Ovary (tissue), 7 donors: ENCODE measurements at regions not wholly inside any gene's neighbourhood (a gene's known extent, or its start where the extent isn't known, plus 50 kb on each side); places are given as distances from the start of the nearest gene placed in this dataset.
"Not testable (repeated sequence)": the region's sequence is repeated elsewhere in the genome, so short reads cannot be mapped to it uniquely, and the experiment has no call there.

ENCODE experiments used
- DNase-seq, 5 donors: peaks; one replicate each; pipeline ENCODE4 v3.0.0-alpha.2; 2019 to 2020
- H3K27ac ChIP-seq, 2 donors: fragments of 200-600 bp; one replicate each; pipeline versions ENCODE4 v1.5.1 to v1.8.0; 2019 to 2022
- H3K27me3 ChIP-seq: fragments of 200-600 bp; one replicate; pipeline ENCODE4 v1.8.0; 2022
- H3K36me3 ChIP-seq: fragments of 200-600 bp; sonication (generic); one replicate; pipeline ENCODE4 v1.5.1; 2019
- H3K4me1 ChIP-seq: one replicate; pipeline ENCODE4 v1.8.1; 2013; ENCODE audit warnings: mild to moderate bottlenecking, moderate library complexity; ENCODE audit not compliant: insufficient read depth
- H3K4me3 ChIP-seq: fragments of 200-600 bp; sonication (generic); one replicate; pipeline ENCODE4 v1.5.1; 2017
- H3K9me3 ChIP-seq, 2 donors: fragments of 200-600 bp in 1 of 2; sonication (generic) in 1 of 2; one replicate each; pipeline versions ENCODE4 v1.5.1 to v1.8.1; 2013 to 2019; ENCODE audit warnings: mild to moderate bottlenecking in 1 of 2, moderate library complexity in 1 of 2
- EP300 ChIP-seq: sonication (generic); formaldehyde crosslinking; IDR thresholded peaks from one replicate; pipeline ENCODE4 v1.6.1; 2017; ENCODE audit warnings: antibody characterized with exemption
- POLR2A ChIP-seq: fragments of 450-650 bp; IDR thresholded peaks from one replicate; pipeline ENCODE4 v1.6.1; 2017; ENCODE audit warnings: antibody characterized with exemption, mild to moderate bottlenecking, moderate library complexity
- WGBS, 3 donors: extraction: QIAGEN DNeasy Blood & Tissue Kit in 1 of 3; methylation state at CpG; one replicate each; pipeline versions ENCODE4 v1.1.5 to v1.1.7; 2013 to 2017; 5-methylcytosine and 5-hydroxymethylcytosine counted together
- intact Hi-C, 4 donors: fragments of 100-400 bp; cut with DNase I; formaldehyde crosslinking; loops; one replicate each; pipeline versions ENCODE4 v1.11.0 to v1.15.1; 2022 to 2023
- TF ChIP-seq, protein P1 (sequence below), 3 donors: fragments of 450-650 bp in 2 of 3; fragments of 200-600 bp in 1 of 3; IDR thresholded peaks; one replicate each; pipeline versions ENCODE4 v1.5.1 to v1.8.0; 2016 to 2022; ENCODE audit warnings: antibody characterized with exemption in 3 of 3, mild to moderate bottlenecking in 1 of 3
- donor health status: DM: no; HTN: no; CAD: no; lungs with moderate emphysema.
- donor health status: DM: no; HTN: no; CAD: no.
- donor health status: Bipolar disorder and iron deficiency.
- donor health status: DM: no; HTN: no; CAD: no.
- donor health status: DM: yes; HTN: yes; CAD: no.

DNA sequence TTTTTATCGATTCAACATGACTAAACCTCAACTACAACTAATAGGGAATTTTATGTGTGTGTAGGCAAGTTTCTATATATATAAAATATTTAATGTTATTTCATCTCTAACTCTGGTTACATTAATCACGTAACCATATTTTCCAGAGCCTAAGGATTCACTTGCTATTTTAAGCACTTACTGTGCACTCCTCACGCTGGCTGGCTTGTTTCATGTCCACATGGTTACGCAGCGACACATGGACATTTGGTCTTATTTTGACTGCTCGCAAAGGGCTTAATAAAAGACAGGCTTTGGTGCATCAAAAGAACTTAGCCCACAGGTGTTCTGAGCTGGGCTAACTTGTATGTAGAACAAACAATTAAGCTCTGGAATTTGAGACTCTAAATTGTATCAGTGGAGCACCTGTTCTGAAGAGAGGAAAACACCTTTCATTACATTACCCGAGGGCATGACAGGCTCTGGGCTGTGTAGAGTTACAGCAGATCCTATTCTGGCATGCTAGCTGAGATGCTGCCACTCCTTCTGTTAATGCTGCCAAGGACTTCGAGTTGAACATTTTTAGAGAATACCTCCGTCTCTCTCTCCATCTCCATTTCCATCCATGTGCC, 130.0 kb upstream of the NR2F2 start:
- Histone ChIP-seq H3K9me3 (no peaks in the 10 kb centered on the region), H3K4me1 (no peaks in the 10 kb centered on the region), H3K27me3 (no peaks in the 10 kb centered on the region), H3K4me3 (no peak overlapping the region), H3K36me3 (no peaks in the 10 kb centered on the region), H3K27ac (no peak overlapping the region)
- no peak for DNase-seq
- TF ChIP-seq POLR2A (no peak), EP300 (no peak)
- TF ChIP-seq, protein P1, sequence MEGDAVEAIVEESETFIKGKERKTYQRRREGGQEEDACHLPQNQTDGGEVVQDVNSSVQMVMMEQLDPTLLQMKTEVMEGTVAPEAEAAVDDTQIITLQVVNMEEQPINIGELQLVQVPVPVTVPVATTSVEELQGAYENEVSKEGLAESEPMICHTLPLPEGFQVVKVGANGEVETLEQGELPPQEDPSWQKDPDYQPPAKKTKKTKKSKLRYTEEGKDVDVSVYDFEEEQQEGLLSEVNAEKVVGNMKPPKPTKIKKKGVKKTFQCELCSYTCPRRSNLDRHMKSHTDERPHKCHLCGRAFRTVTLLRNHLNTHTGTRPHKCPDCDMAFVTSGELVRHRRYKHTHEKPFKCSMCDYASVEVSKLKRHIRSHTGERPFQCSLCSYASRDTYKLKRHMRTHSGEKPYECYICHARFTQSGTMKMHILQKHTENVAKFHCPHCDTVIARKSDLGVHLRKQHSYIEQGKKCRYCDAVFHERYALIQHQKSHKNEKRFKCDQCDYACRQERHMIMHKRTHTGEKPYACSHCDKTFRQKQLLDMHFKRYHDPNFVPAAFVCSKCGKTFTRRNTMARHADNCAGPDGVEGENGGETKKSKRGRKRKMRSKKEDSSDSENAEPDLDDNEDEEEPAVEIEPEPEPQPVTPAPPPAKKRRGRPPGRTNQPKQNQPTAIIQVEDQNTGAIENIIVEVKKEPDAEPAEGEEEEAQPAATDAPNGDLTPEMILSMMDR (IDR thresholded peaks at IDR 0.05) = no peak
- 89 to 95% (median 92%) methylated on average over 9 of the region's 9 CpGs for WGBS, 3 donors
- intact Hi-C loops = no loop called here

DNA sequence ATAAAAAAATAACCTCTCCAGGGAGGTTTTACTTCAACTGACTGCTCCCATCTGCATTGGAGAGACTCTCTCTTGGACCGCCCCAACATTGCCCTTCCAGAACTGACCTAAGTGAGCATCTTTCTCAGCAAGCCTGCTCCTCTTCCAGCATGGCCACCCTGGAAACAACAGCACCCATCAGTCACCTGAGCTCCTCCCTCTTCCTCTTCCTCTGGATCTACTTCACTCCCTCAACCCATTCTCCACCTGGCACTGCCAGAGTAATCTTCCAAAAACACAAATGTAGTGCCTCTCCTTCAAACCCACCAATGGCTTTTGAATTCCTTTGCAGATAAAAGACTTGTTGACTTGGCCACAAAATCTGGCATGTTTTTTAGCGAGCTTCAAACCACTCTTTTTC, 128.8 kb upstream of the NR2F2 start:
- Histone ChIP-seq H3K4me1 (no peaks in the 10 kb centered on the region), H3K27ac (no peak overlapping the region), H3K9me3 (no peaks in the 10 kb centered on the region), H3K4me3 (no peak overlapping the region), H3K36me3 (no peaks in the 10 kb centered on the region), H3K27me3 (no peaks in the 10 kb centered on the region)
- TF ChIP-seq EP300 = no peak
- TF ChIP-seq, protein P1 (IDR thresholded peaks at IDR 0.05) = no peak
- TF ChIP-seq POLR2A = no peak
- intact Hi-C loops = no loop called here
- WGBS, 3 donors = 91 to 94% (median 94%) methylated on average over 2 of the region's 2 CpGs
- no peak for DNase-seq

DNA sequence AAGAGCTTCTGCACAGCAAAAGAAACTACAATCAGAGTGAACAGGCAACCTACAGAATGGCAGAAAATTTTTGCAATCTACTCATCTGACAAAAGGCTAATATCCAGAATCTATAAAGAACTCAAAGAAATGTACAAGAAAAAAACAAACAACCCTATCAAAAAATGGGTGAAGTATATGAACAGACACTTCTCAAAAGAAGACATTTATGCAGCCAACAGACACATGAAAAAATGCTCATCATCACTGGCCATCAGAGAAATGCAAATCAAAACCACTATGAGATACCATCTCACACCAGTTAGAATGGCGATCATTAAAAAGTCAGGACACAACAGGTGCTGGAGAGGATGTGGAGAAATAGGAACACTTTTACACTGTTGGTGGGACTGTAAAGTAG, 124.9 kb upstream of the NR2F2 start:
- H3K4me3 ChIP-seq, DNase-seq, H3K36me3 ChIP-seq, intact Hi-C loops, H3K27ac ChIP-seq, H3K9me3 ChIP-seq, H3K4me1 ChIP-seq, H3K27me3 ChIP-seq: not testable (repeated sequence)
- WGBS, 3 donors = 96 to 100% (median 100%) methylated on average over 1 of the region's 1 CpG

DNA sequence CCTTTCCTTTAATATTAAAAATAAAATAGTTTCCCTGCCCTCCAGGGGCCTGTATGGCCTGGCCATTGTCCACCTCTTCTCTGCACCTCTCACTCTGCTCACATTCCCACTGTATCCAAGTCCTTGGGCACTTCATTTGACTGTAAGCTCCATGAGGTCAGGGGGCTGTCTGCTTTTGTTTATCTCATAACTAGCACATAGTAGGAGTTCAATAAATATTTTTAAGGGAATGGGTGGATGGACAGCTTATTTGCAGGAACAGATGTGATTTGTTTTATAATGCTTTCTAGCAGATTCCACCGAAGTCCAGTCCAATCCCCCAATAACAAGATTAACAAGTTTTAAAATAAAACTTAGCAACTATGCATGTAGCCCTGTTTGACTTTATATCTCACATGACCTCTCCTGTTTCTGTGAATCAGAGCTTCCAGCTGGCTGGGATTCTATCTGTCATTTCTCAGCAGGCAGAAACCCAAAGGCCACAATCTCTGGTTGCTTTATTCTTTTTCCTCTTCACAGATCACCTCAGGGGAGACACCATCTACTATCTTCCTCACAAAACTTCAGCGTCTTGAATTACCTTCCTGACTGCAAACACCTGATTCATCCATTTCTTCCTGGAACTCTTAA, 123.0 kb upstream of the NR2F2 start:
- Histone ChIP-seq H3K27ac (no peak overlapping the region), H3K9me3 (no peaks in the 10 kb centered on the region), H3K36me3 (no peaks in the 10 kb centered on the region), H3K4me3 (no peak overlapping the region), H3K27me3 (no peaks in the 10 kb centered on the region), H3K4me1 (no peaks in the 10 kb centered on the region)
- TF ChIP-seq POLR2A = no peak
- TF ChIP-seq EP300 = no peak
- TF ChIP-seq, protein P1 (IDR thresholded peaks at IDR 0.05) = no peak
- WGBS, 3 donors = 40 to 46% (median 43%) methylated on average over 2 of the region's 2 CpGs
- DNase-seq = no peak
- intact Hi-C loops = no loop called here

DNA sequence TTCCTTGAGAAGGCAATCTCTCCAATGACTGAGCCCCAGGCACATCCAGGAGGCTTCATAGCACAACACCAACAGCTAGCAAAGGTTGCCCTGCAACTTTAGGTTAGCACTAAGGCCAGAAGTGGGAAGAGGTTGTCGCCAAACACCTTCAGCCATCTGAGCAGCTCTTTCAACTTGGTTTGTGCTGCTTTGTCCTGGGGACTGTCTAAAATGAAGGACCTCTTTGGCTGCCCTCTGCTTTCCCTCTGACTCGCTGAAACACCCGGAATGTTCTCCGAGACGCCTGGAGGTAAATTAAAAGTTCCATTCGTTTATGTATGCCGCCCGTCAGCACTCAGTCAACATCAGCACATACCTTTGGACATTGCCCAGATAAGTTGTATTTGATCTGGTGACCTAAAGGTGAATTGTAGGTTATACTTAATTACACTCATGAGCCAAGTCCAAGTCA, 121.2 kb upstream of the NR2F2 start:
- intact Hi-C loops = no loop called here
- TF ChIP-seq POLR2A = no peak
- TF ChIP-seq, protein P1 (IDR thresholded peaks at IDR 0.05) = no peak
- no peak for TF ChIP-seq EP300
- WGBS, 3 donors = 83 to 88% (median 85%) methylated on average over 8 of the region's 8 CpGs
- H3K27me3 ChIP-seq = no peaks in the 10 kb centered on the region
- no peaks in the 10 kb centered on the region for H3K4me1 ChIP-seq
- DNase-seq = no peak
- no peaks in the 10 kb centered on the region for H3K9me3 ChIP-seq
- H3K4me3 ChIP-seq = no peak overlapping the region
- H3K36me3 ChIP-seq = no peaks in the 10 kb centered on the region
- H3K27ac ChIP-seq = no peak overlapping the region
